Tibial nerve (tissue), 3 donors: ENCODE measurements at regions not wholly inside any gene's neighbourhood (a gene's known extent, or its start where the extent isn't known, plus 50 kb on each side); places are given as distances from the start of the nearest gene placed in this dataset.

Experiments used
- POLR2A ChIP-seq, 2 donors: fragments of 450-650 bp; IDR thresholded peaks; one replicate each; pipeline ENCODE4 v1.6.1; 2017; ENCODE audit warnings: antibody characterized with exemption in 2 of 2, mild to moderate bottlenecking in 2 of 2, moderate library complexity in 2 of 2
- TF ChIP-seq, protein P1 (sequence below), 5 experiments: fragments of 200-600 bp in 3 of 5; fragments of 450-650 bp in 2 of 5; sonication (generic) in 3 of 5; IDR thresholded peaks; one replicate each; pipeline ENCODE4 v1.5.1; 2016 to 2019; ENCODE audit warnings: antibody characterized with exemption in 5 of 5, mild to moderate bottlenecking in 3 of 5, moderate library complexity in 2 of 5

DNA sequence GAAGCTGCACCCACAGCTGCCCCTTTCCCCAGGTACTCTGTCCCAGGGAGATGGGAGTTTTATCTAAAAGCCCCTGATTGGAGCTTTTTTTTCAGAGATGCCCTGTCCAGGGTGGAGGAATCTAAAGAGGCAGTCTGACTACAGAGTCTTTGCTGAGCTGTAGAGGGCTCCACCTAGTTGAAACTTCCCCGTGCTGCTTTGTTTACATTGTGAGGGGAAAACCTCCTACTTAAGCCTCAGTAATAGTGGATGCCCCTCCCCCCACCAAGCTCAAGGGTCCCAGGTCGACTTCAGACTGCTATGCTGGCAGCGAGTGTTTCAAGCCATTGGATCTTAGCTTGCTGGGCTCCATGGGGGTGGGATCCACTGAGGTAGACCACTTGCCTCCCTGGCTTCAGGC, 470.1 kb upstream of the LARGE1 start:
- TF ChIP-seq, protein P1, sequence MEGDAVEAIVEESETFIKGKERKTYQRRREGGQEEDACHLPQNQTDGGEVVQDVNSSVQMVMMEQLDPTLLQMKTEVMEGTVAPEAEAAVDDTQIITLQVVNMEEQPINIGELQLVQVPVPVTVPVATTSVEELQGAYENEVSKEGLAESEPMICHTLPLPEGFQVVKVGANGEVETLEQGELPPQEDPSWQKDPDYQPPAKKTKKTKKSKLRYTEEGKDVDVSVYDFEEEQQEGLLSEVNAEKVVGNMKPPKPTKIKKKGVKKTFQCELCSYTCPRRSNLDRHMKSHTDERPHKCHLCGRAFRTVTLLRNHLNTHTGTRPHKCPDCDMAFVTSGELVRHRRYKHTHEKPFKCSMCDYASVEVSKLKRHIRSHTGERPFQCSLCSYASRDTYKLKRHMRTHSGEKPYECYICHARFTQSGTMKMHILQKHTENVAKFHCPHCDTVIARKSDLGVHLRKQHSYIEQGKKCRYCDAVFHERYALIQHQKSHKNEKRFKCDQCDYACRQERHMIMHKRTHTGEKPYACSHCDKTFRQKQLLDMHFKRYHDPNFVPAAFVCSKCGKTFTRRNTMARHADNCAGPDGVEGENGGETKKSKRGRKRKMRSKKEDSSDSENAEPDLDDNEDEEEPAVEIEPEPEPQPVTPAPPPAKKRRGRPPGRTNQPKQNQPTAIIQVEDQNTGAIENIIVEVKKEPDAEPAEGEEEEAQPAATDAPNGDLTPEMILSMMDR (IDR thresholded peaks at IDR 0.05) = no peak
- no peak for TF ChIP-seq POLR2A (IDR thresholded peaks at IDR 0.05)
